ACHN (cell line): ENCODE measurements at regions not wholly inside any gene's neighbourhood (a gene's known extent, or its start where the extent isn't known, plus 50 kb on each side); places are given as distances from the start of the nearest gene placed in this dataset.
"Not testable (repeated sequence)": the region's sequence is repeated elsewhere in the genome, so short reads cannot be mapped to it uniquely, and the experiment has no call there.

ENCODE experiments used
- DNase-seq: peaks from one replicate; pipeline ENCODE4 v3.0.0-alpha.2; 2015
- in situ Hi-C: cut with HindIII; loops from 2 replicates; pipeline ENCODE4 v1.10.0; 2017; ENCODE audit warnings: low sequenced_read_pairs, low pct_ligation_motif_present, low pct_unique_long_range_greater_than_20kb

DNA sequence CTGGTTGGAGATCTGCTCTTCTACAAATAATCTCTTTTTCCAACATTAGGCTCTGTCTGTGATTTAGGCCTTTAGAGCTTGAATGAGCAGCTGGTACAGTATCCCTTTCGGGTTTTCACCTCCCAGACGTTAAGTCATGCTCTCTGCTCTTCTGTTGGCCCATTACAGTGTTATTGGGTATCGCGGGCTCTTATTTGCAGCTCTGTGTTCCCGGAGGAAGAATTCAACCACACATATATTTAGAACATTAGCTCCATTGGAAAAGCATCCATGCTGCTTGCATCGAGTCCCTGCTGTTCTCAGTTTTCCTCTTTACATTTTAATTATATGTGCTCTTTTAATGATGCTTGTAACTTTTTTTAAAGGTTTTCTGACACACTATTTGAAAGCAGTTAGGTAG, 278.0 kb upstream of the ADCY2 start:
- in situ Hi-C loops: no loop called here
- DNase-seq: no peak

DNA sequence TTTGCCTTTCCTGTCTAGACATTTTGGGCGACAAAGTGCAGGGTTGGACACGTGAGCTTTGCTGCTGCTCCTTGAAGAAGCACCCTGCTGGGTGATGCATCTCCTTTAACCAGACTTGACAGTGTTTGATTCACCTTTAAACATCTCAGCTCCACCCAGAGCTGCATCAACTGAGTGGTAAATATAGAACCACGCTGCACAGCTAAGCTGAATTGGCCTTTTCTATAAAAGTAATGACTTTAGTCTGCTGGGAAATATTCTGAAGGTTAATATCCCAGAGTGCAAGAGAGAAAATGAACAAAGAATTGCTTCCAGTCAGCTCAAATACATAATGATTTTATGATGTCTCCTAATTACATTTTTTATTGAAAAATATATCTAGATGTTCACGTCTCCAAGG, 264.3 kb upstream of the ADCY2 start:
- DNase-seq: no peak
- in situ Hi-C loops: no loop called here

DNA sequence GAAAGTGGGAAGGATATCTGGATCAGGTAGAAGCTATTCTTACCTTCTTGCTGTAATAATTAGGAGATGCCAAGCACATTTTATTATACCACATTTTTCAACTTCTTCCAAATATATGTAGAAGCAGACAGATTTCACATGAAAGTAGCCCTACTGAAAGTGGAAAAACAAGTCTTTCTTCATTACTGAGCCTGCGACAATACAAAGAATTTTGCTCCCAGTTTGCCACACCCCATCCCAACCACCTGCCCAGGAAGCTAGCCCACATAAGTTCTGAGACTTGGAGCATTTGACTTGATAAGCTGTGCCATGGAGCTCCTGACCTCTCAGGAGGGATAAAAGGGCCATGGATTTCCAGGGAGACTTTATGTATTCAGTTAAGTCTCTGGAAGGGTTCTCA, 249.1 kb upstream of the ADCY2 start:
- no peak for DNase-seq
- in situ Hi-C loops: no loop called here

DNA sequence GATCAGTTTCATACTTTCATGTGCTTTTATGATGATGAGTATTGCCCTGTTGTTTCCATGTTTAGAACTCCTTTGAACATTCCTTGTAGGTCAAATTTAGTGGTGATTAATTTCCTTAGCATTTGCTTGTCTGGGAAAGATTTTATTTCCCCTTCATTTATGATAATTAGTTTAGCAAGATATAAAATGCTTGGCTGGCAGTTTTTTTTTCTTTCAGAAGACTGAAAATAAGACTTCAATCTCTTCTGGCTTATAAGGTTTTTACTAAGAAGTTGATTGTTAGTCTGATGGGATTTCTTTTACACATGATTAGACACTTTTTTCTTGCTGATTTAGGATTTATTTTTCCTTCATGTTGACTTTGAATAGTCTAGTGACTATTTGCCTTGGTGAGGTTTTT, 238.9 kb upstream of the ADCY2 start:
- in situ Hi-C loops: no loop called here
- DNase-seq: no peak

DNA sequence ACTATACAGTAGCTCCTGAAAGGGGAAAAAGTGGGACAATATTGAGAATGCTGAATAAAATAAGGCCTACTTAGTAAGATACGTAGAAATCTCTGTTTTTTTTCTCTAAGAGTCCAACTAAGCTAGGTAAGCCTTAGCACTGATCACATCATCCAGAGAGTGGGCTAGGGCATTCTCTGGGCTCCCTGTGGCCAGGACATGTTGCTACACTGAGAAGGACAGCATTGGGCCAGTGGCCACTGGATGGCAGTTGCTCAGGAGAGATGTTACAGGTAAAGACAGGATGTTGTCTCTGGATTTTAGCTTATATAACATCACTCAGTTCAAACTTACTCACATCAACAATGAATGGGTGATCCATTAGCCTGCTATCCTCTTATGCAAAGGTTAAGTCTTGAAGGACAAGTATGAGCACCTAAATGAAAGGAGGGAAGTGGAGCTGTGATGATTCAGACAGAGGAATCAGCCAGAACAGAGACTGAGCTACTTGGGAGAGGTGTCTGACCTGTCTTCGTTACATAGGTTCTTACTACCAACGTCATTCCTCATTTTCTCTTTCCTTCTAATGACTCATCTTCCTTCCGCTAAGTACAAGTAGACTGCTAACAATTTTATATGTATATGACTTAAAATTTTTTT, 226.6 kb upstream of the ADCY2 start:
- in situ Hi-C loops: no loop called here
- no peak for DNase-seq

DNA sequence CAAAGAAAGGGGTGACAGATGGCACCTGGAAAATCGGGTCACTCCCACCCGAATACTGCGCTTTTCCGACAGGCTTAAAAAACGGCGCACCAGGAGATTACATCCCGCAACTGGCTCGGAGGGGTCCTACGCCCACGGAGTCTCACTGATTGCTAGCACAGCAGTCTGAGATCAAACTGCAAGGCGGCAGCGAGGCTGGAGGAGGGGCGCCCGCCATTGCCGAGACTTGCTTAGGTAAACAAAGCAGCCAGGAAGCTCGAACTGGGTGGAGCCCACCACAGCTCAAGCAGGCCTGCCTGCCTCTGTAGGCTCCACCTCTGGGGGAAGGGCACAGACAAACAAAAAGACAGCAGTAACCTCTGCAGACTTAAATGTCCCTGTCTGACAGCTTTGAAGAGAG, 225.2 kb upstream of the ADCY2 start:
- in situ Hi-C loops, DNase-seq: not testable (repeated sequence)

DNA sequence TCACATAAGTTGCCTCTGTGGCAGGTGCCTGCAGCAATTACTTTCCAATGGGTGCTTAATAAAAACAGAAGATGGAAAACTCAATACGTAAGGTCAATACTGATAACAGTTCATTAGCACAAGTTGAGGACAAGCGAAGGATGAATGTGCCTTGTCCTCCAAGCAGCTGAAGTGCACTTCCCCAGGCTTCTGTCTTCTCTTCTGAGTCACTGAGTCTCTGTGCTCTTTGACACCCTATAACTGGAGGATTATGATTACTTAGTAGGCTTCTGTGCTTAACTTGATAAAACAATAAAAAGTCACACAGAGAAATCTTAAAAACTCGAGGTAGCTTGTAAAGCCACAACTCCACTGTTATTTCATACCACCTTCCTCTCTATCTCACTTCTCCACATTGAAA, 216.6 kb upstream of the ADCY2 start:
- in situ Hi-C loops: no loop called here

DNA sequence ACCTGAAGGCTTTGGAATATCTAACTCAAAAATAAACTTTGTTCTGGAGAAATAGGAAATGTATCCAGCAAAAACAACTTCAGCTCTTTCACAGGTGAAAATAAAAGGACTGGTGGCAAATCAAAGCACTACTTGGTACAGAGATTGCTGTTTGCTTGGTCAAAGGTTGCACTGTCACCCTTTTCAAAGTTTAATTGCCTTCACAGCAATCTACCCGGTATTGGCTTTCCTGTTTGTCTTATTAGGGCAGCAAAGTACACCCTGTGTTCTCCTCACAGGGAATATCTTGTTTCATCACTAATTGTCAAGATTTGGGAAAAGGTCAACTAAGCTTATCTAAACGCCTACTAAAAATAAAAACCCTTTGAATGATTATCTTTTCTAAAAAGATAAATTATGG, 214.1 kb upstream of the ADCY2 start:
- in situ Hi-C loops: no loop called here
- no peak for DNase-seq

More for the DNA sequence above, 216.6 kb upstream of the ADCY2 start:
- DNase-seq: no peak

DNA sequence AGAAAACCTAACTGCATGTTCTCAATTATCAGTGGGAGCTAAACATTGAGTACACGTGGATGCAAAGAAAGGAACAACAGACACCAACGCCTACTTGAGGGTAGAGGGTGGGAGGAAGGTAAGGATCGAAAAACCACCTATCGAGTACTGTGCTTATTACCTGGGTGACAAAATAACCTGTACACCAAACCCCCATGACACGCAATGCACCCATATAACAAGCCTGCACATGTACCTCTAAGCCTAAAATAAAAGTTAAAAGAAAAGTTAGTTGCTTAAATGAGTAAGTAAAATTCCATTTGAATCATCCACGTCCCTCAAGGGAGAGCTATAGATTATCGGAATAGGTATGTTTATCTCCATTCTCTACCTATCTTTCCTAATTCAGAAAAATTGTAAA, 210.2 kb upstream of the ADCY2 start:
- in situ Hi-C loops: no loop called here
- no peak for DNase-seq

DNA sequence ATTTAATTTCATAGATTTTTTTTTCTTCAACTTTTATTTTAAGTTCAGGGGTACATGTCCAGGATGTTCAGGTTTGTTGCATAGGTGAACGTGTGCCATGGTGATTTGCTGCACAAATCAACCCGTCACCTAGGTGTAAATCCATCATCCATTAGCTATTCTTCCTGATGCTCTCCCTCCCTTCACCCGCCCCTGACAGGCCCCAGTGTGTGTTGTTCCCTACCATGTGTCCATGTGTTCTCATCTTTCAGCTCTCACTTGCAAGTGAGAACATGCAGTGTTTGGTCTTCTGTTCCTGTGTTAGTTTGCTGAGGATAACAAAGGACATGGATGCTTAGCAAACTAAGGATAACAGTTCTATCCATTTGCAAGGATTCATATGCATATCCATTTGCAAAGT, 209.1 kb upstream of the ADCY2 start:
- in situ Hi-C loops: no loop called here
- no peak for DNase-seq

DNA sequence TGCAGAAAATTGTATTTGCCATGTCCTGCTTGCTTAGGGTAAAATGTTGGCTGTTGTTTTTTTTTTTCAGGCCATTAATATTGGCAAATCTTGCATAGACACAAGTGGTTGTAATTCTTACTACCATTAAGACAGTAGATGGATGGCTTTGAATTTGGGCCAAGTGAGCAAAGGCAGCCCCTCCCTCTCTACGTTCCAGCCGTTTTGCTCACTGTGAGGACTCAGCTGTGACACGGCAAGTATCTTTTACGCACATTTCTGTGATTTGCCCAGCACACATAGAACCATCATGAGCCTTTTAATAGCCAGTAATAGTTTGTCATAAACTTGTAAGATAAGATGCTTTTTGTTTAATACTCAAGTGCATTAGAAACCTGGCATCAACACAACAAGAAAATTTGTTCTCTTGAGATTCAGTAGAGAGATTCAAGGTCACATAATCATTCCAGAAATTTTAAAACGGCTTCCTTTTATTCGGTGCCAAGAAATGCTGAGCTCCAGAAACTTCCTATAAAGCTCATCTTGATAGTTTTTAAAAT, 205.2 kb upstream of the ADCY2 start:
- in situ Hi-C loops: no loop called here
- no peak for DNase-seq

DNA sequence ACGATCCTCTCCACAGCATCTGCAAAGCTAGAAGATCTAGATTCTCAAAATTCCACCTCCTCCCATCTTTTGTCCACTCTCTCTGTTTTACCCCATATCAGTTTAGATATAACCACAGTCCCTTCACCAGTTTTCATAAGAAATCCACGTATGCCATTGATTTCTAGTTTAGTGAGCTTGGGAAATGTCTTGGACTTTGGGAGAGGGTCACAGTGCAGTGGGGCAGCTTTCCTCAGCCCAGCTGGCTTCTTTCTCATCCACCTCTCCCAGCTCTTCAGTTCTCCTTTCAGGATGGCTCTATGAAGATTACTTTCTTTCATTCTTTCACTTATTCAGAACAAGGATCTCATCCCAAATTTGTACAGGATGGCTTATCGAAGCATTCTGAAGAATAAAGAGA, 203.9 kb upstream of the ADCY2 start:
- in situ Hi-C loops: no loop called here
- no peak for DNase-seq

DNA sequence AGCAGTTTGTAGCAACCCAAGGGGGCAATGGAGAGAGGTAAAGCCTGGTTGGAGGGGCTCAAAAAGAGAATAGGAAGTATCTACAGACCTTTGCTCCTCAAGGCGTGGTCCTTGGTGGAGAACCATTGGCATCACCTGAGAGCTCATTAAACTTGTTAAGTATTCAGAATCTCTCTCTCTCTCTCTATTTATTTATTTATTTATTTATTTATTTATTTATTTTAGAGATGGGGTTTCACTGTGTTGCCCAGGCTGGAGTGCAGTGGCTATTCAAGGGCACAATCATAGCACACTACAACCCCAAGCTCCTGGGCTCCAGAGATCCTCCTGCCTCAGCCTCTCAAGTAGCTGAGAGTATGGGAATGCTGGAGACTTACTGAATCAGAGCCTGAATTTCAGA, 193.1 kb upstream of the ADCY2 start:
- in situ Hi-C loops: no loop called here
- no peak for DNase-seq

DNA sequence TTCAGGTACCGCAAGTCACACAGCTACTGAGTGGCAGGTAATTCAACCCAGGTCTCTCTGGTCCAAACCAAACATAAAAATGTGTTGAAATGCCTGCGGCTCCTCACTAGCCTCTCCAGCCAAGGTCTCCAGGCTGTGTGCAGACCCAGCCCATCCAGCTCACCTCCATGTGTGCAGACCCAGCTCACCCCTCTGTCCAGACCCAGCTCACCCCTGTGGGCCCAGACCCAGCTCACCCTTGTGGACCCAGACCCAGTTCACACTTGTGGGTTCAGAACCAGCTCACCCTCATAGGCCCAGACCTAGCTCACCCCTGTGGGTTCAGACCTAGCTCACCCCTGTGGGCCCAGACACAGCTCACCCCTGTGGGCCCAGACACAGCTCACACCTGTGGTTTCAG, 188.0 kb upstream of the ADCY2 start:
- in situ Hi-C loops: no loop called here
- DNase-seq: no peak

DNA sequence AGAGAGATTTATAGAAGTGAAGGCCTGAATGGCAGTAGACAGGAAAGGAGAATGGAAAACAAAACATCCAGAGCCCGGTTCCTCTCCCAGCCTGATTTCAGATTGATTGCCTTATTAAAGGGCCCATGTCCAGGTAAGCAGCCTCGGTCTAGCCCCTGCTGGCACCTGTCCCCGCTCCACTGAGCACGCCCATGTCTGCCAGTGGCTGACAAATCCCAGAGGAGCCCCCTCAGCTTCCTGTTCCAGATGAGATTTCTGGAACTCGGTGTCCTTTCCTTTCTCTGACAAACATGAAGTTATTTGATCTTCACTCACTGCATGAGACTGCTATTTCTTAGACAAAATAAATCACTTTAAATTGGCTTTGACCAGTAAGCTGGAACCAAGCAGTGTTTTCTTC, 187.0 kb upstream of the ADCY2 start:
- no peak for DNase-seq
- in situ Hi-C loops: no loop called here

DNA sequence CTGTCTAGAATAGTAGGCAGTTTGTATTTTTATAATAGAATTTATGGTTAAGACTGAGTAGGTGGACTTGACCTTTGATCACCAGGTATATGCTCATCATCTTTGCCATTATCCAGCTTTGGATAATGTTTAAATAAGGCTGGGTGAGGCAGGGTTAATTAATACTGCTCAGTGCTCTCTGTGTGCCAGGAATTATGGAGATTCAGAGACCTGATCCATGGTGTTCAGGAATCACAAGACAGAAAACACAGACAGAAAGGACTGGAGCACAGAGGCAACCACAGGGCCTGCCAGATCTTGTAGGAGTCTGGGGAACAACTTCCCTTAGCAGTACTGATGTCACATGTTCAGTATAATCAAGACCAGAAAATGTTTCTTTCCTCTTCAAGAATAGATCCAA, 186.3 kb upstream of the ADCY2 start:
- DNase-seq: no peak
- in situ Hi-C loops: no loop called here

DNA sequence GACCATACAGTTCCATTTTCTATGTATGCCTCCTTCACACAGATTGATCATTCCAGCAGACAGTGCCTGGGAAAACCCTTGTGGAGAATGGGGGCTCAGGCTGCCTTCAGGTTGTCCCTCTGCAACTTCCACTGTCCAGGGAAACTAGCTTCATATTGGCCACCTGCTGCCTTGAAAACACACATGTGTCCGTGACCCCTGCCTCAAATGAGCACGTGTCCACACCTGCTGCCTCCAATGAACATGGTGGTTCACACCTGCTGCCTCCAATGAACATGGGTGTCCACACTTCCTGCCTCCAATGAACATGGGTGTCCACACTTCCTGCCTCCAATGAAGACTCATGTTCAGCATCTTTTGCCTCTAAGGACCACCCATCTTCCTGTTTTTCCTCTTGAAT, 185.4 kb upstream of the ADCY2 start:
- DNase-seq: no peak
- in situ Hi-C loops: no loop called here

DNA sequence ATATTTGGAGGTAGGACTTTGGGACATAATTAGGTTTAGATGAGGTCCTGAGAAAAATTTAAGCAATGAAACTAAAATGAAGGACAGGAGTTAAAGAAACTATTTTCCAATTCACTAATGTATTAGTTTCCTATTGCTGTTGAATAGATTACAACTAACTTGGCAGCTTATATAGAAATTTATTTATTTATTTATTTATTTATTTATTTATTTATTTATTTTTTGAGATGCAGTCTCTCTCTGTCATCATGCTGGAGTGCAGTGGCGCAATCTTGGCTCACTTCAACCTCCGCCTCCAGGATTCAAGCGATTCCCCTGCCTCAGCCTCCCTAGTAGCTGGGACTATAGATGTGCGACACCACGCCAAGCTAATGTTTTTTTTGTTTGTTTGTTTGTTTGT, 182.4 kb upstream of the ADCY2 start:
- in situ Hi-C loops: no loop called here
- no peak for DNase-seq

DNA sequence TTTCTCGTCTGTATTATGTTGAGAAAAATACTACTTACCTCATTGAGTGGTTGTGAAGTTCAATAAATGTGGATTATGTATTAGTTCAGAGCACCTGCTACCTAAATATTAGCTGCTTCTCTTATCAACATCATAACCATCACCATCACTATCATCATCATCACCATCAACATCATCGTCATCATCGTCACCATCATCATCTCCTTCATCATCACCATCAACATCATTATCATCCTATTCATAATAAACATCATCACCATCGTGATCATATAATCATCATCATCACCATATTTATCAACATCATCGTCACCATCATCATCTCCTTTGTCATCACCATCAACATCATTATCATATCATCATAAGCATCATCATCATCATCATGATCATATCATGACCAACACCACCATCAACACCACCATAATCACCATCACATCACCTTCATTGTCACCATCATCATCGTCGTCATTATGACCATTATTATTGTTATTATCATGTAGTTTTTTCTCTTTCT, 181.0 kb upstream of the ADCY2 start:
- in situ Hi-C loops: no loop called here
- DNase-seq: no peak

DNA sequence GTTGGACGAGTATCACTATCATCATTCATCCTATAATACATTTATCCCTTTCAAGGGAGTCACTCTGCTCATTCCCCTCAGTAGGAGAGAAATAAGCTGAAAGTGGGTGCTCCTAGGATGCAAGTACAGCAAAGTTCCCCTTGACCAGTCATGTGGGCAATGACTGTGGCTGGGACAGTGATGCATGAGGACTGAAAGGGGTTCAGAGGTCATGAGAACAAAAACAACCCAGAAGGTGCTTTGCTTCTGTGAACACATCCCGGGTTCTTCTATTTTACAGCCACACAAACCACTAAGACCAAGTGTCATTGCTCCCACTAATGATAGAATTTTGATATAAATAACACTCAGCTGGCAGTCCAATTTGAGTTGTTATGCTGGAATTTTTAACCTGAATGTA, 177.8 kb upstream of the ADCY2 start:
- in situ Hi-C loops: no loop called here
- no peak for DNase-seq

DNA sequence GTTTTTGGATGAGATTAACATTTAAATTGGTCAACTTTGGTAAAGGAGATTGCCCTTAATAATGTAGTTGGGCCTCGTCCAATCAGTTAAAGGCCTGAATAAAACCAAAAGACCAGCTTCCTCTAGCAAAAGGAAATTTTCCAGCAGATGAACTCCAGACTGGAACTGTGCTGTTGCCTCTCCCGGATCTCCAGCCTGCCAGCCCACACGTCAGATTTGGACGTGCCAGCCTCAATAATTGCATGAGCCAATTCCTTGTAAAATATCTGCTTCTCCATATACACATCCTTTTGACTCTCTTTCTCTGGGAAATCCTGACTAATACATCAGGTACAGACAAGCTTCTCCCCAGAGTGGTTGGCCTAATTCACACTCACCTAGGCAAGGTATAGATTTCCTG, 175.8 kb upstream of the ADCY2 start:
- in situ Hi-C loops: no loop called here

More for the DNA sequence above, 175.8 kb upstream of the ADCY2 start:
- no peak for DNase-seq
